ENCODE measurements at regions not wholly inside any gene's neighbourhood (a gene's known extent, or its start where the extent isn't known, plus 50 kb on each side); places are given as distances from the start of the nearest gene placed in this dataset.

DNA sequence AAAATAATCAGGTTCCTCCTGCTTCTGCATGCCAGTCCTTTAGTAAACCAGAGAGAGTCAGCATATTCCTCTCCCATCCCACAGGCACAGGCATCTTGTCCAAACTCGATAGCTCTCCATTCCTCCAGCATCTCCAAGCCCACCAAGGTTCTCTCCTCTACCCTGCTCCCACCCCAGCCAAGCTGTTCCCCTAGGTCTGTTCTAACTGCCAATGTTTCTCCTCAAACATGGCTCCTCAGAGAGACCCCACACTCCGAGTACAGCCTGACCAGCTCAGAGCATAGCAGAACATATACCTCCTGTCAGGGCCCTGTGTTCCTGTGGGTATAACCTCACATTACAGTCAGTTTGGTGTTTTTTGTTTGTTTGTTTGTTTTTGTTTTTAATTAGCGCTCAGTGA is 177.8 kb downstream of the VEGFA start:
- no peaks in the 10 kb centered on the region for H3K27me3 ChIP-seq (replicated peaks; ENCODE audit: insufficient read depth)
- H3K36me3 ChIP-seq = no peaks in the 10 kb centered on the region
- no peaks in the 10 kb centered on the region for H3K4me1 ChIP-seq (ENCODE audit: control insufficient read depth in 1 of 2, low read depth in 2 of 2)
- no peak overlapping the region for H3K27ac ChIP-seq
- TF ChIP-seq, protein P1, sequence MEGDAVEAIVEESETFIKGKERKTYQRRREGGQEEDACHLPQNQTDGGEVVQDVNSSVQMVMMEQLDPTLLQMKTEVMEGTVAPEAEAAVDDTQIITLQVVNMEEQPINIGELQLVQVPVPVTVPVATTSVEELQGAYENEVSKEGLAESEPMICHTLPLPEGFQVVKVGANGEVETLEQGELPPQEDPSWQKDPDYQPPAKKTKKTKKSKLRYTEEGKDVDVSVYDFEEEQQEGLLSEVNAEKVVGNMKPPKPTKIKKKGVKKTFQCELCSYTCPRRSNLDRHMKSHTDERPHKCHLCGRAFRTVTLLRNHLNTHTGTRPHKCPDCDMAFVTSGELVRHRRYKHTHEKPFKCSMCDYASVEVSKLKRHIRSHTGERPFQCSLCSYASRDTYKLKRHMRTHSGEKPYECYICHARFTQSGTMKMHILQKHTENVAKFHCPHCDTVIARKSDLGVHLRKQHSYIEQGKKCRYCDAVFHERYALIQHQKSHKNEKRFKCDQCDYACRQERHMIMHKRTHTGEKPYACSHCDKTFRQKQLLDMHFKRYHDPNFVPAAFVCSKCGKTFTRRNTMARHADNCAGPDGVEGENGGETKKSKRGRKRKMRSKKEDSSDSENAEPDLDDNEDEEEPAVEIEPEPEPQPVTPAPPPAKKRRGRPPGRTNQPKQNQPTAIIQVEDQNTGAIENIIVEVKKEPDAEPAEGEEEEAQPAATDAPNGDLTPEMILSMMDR (IDR thresholded peaks at IDR 0.05) = no peak
- no peak overlapping the region for H3K4me3 ChIP-seq
- no peak for DNase-seq (ENCODE audit: low spot score)
- no peak for ATAC-seq (ENCODE audit: insufficient number of reproducible peaks, low FRiP score, low read depth)
- peaks cover 12% of the 10 kb centered on the region for H3K9me3 ChIP-seq

DNA sequence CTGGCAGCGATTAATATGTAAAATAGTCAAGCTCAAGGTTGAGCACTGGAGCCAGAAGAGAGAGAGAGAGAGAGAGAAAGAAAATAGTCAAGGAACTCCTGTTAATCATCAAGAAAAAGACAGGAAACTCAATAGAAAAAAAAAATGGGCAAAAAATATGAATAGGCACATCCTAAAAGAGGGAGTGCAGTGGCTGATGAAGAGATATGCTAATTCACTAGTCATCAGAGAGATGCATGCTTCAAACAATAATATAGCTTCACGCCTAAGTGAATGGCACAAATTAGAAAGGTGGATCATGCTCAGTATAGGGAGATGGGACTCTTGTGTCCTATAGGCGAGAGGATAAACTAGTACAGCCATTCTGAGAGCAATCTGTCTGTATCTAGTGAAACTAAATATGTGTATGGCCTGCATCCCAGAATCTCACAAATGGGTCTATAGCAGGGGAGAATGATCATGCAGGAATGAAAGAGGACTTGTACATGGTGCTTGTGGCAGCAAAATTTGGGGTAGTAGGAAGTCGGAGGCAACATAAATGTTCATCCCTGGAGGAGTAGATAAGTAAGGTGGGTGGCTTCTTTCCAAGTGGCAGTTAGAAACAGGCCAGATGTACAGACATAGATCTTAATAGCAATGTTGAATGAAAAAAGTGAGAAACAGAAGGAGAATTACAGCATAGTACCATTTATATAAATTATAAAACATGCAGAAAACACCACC is 176.8 kb downstream of the VEGFA start:
- Histone ChIP-seq H3K4me1 (ENCODE audit: control insufficient read depth in 1 of 2, low read depth in 2 of 2) (no peaks in the 10 kb centered on the region), H3K27me3 (replicated peaks; ENCODE audit: insufficient read depth) (no peaks in the 10 kb centered on the region), H3K4me3 (no peak overlapping the region), H3K9me3 (peaks cover 12% of the 10 kb centered on the region), H3K27ac (no peak overlapping the region), H3K36me3 (no peaks in the 10 kb centered on the region)
- TF ChIP-seq, protein P1 (IDR thresholded peaks at IDR 0.05) = no peak
- ATAC-seq (ENCODE audit: insufficient number of reproducible peaks, low FRiP score, low read depth) = no peak
- DNase-seq (ENCODE audit: low spot score) = no peak

DNA sequence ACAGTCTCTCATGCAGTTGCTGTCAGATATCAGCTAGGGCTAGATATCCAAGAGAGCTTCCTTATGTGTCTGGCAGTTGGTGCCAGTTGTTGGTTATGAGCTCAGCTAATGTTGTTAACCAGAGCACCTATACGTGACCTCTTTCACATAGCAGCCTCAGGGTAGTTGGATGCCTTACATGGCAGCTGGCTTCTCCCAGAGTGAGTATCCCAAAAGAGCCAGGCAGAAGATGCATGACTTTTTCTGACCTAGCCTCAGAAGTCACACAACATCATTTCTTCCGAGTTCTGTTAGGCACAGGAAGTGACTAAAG is 175.7 kb downstream of the VEGFA start:
- no peak overlapping the region for H3K27ac ChIP-seq
- H3K4me1 ChIP-seq (ENCODE audit: control insufficient read depth in 1 of 2, low read depth in 2 of 2) = no peaks in the 10 kb centered on the region
- no peaks in the 10 kb centered on the region for H3K27me3 ChIP-seq (replicated peaks; ENCODE audit: insufficient read depth)
- H3K4me3 ChIP-seq = no peak overlapping the region
- TF ChIP-seq, protein P1 (IDR thresholded peaks at IDR 0.05) = no peak
- DNase-seq (ENCODE audit: low spot score) (no peak), ATAC-seq (ENCODE audit: insufficient number of reproducible peaks, low FRiP score, low read depth) (no peak)
- H3K9me3 ChIP-seq = peaks cover 12% of the 10 kb centered on the region
- no peaks in the 10 kb centered on the region for H3K36me3 ChIP-seq

DNA sequence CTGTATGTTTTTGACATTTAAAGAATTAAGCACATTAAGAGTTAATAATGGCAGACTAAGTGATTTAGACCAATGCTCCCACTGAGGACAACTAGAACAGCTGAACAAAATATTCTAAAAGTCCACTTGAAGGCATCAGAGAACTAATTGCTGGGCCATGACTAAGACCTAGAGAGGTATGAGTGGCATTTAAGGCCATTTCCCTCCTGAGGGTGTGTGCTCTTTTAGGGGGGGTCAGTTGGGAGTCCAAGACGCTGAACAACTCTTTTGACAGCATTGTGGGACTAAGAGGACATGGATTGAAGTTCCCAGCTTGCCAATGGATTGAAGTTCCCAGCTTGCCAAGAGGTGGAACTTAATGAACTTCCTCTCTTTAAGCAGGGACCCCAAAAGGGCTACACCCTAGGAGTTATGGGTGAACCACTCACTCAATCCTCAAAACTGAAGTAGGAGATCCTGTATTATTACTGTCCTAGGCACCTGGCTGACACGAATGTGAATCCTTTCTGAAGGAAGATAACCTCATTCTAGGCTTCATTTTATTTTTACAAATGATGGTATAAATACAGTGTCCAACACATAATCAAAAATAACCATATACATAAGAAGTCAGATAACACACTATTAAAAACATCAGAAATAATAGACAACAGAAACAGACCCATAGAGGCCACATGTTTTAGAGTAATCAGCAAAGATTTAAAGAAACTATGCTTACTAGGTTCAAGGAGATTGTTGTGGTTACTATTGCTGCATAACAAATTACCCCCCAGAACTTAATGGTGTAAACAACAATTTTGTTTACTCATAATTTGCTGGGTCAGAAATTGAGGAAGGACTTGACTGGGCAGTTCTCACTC is 175.1 kb downstream of the VEGFA start:
- ATAC-seq (ENCODE audit: insufficient number of reproducible peaks, low FRiP score, low read depth) = no peak
- Histone ChIP-seq H3K4me1 (ENCODE audit: control insufficient read depth in 1 of 2, low read depth in 2 of 2) (no peaks in the 10 kb centered on the region), H3K27ac (no peak overlapping the region)

DNA sequence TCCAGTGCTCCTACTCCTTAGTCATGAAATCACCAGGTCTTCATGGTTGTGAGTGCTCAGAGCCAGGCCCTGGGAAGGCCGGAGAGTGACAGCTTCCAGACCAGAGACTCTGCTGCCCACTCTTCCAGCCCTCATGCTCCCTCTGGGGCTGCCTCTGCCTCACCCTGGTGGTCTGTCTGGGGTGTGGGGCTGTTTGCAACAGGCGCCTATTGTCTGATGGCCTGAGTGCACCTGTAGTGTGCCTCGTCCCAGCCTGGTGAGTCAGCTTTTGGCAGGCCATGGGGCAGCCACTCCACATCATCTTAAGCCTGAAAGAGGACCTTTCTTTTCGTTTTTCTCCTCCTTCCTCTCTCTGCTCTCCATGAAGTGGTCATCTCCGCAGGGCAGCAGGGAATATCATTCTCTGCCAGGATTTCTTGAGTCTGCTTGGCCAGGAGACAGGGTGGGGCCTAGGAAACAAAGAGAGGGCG is 173.8 kb downstream of the VEGFA start:
- no peak overlapping the region for H3K27ac ChIP-seq
- no peaks in the 10 kb centered on the region for H3K4me1 ChIP-seq (ENCODE audit: control insufficient read depth in 1 of 2, low read depth in 2 of 2)
- ATAC-seq (ENCODE audit: insufficient number of reproducible peaks, low FRiP score, low read depth) (no peak), DNase-seq (ENCODE audit: low spot score) (no peak)
- no peak overlapping the region for H3K4me3 ChIP-seq
- H3K9me3 ChIP-seq = peaks cover 12% of the 10 kb centered on the region
- TF ChIP-seq, protein P1 (IDR thresholded peaks at IDR 0.05) = no peak
- H3K27me3 ChIP-seq (replicated peaks; ENCODE audit: insufficient read depth) = no peaks in the 10 kb centered on the region
- H3K36me3 ChIP-seq = no peaks in the 10 kb centered on the region

More for the DNA sequence above, 175.1 kb downstream of the VEGFA start:
- H3K27me3 ChIP-seq (replicated peaks; ENCODE audit: insufficient read depth) = no peaks in the 10 kb centered on the region
- peaks cover 12% of the 10 kb centered on the region for H3K9me3 ChIP-seq
- TF ChIP-seq, protein P1 (IDR thresholded peaks at IDR 0.05) = no peak
- DNase-seq (ENCODE audit: low spot score) = no peak
- H3K4me3 ChIP-seq = no peak overlapping the region
- no peaks in the 10 kb centered on the region for H3K36me3 ChIP-seq
